CD4-positive, alpha-beta T cell treated with Interferon alpha-2 for 1 hour (primary cell): ENCODE measurements at regions not wholly inside any gene's neighbourhood (a gene's known extent, or its start where the extent isn't known, plus 50 kb on each side); places are given as distances from the start of the nearest gene placed in this dataset.

Experiments used
- DNase-seq, 2 donors: peaks; one replicate each; pipeline ENCODE4 v3.0.0-alpha.2; 2020 to 2022

- no peak for DNase-seq
These were observed 287.8 kb downstream of the MTRR start for GRCh38 chr5:8156706-8157105.

- DNase-seq: no peak
These were observed 288.4 kb downstream of the MTRR start for GRCh38 chr5:8157320-8157822.

- no peak for DNase-seq
These were observed 307.2 kb downstream of the MTRR start for GRCh38 chr5:8176101-8176693.

GRCh38 chr5:8184455-8185063, 315.6 kb downstream of the MTRR start:
- DNase-seq: peak in 1 of 2 donors; percentile 10

GRCh38 chr5:8185852-8186251, 316.9 kb downstream of the MTRR start:
- no peak for DNase-seq

GRCh38 chr5:8188874-8189565, 320.1 kb downstream of the MTRR start:
- DNase-seq: no peak

- no peak for DNase-seq
These were observed 323.9 kb downstream of the MTRR start for GRCh38 chr5:8192840-8193239.

- DNase-seq: no peak
These were observed 327.1 kb downstream of the MTRR start for GRCh38 chr5:8196061-8196460.

- no peak for DNase-seq
These were observed 339.4 kb downstream of the MTRR start for GRCh38 chr5:8208307-8208706.

GRCh38 chr5:8209500-8209899, 340.6 kb downstream of the MTRR start:
- DNase-seq: no peak

- DNase-seq: no peak
These were observed 344.8 kb downstream of the MTRR start for GRCh38 chr5:8213701-8214240.

- DNase-seq: no peak
These were observed 348.0 kb downstream of the MTRR start for GRCh38 chr5:8216921-8217320.

GRCh38 chr5:8226148-8226547, 357.2 kb downstream of the MTRR start:
- no peak for DNase-seq

- no peak for DNase-seq
These were observed 358.2 kb downstream of the MTRR start for GRCh38 chr5:8227112-8227511.

- DNase-seq: no peak
These were observed 360.6 kb downstream of the MTRR start for GRCh38 chr5:8229551-8229950.

GRCh38 chr5:8230868-8231267, 361.9 kb downstream of the MTRR start:
- DNase-seq: no peak

GRCh38 chr5:8233479-8233878, 364.5 kb downstream of the MTRR start:
- DNase-seq: no peak

- DNase-seq: no peak
These were observed 365.3 kb downstream of the MTRR start for GRCh38 chr5:8234179-8234770.

GRCh38 chr5:8238080-8238479, 369.1 kb downstream of the MTRR start:
- no peak for DNase-seq

GRCh38 chr5:8239198-8239597, 370.2 kb downstream of the MTRR start:
- DNase-seq: no peak

GRCh38 chr5:8239646-8240045, 370.7 kb downstream of the MTRR start:
- DNase-seq: no peak

GRCh38 chr5:8241076-8241475, 372.1 kb downstream of the MTRR start:
- no peak for DNase-seq

- no peak for DNase-seq
These were observed 372.6 kb downstream of the MTRR start for GRCh38 chr5:8241558-8241957.
